ENCODE measurements at regions not wholly inside any gene's neighbourhood (a gene's known extent, or its start where the extent isn't known, plus 50 kb on each side); places are given as distances from the start of the nearest gene placed in this dataset.

DNA sequence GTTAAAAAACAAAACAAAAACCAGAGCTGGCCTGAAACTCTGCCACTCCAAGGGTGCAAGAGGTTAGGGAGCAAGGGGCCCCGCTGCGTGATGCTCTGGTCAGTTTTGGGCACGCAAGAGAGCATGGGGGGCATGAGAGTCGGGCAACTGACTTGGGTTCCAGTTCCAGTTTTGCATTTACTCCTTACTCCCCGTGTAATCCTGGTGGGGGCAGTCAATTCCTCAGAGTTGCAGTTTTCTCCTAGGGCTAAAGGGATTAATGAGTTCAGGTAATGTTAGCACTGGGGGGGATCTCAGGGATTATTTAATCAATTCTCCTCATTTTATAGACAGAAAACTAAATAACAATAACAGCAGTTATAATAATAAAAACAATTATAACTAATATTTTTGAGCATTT is 72.9 kb upstream of the PMFBP1 start:
- DNase-seq (ENCODE audit: low read depth), result no peak
- TF ChIP-seq, protein P1, sequence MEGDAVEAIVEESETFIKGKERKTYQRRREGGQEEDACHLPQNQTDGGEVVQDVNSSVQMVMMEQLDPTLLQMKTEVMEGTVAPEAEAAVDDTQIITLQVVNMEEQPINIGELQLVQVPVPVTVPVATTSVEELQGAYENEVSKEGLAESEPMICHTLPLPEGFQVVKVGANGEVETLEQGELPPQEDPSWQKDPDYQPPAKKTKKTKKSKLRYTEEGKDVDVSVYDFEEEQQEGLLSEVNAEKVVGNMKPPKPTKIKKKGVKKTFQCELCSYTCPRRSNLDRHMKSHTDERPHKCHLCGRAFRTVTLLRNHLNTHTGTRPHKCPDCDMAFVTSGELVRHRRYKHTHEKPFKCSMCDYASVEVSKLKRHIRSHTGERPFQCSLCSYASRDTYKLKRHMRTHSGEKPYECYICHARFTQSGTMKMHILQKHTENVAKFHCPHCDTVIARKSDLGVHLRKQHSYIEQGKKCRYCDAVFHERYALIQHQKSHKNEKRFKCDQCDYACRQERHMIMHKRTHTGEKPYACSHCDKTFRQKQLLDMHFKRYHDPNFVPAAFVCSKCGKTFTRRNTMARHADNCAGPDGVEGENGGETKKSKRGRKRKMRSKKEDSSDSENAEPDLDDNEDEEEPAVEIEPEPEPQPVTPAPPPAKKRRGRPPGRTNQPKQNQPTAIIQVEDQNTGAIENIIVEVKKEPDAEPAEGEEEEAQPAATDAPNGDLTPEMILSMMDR (IDR thresholded peaks at IDR 0.05; ENCODE audit: insufficient read depth, low read length), result peak; percentile 14
- H3K4me3 ChIP-seq (ENCODE audit: low read depth, low read length), result no peak overlapping the region

DNA sequence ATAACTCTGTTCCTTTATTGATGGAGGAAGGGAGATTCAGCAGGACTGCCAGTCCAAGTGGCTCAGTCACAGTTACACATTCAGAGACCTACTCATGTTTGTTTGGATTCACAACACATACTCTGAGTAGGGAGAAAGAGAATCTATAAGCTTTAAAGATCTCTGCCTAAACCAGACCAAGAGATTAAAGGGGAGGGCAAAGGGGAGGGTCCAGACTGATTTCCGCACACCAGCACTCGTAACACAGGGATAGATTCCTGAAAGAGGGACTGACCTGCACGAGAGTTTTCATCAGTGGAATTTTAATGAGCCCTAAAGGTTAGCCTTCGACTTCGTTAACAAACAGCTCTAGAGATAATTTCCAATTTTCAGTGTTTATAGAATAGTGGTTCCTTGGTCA is 71.7 kb upstream of the PMFBP1 start:
- no peak for DNase-seq (ENCODE audit: low read depth)
- TF ChIP-seq, protein P1 (IDR thresholded peaks at IDR 0.05; ENCODE audit: insufficient read depth, low read length), result no peak
- no peak overlapping the region for H3K4me3 ChIP-seq (ENCODE audit: low read depth, low read length)

DNA sequence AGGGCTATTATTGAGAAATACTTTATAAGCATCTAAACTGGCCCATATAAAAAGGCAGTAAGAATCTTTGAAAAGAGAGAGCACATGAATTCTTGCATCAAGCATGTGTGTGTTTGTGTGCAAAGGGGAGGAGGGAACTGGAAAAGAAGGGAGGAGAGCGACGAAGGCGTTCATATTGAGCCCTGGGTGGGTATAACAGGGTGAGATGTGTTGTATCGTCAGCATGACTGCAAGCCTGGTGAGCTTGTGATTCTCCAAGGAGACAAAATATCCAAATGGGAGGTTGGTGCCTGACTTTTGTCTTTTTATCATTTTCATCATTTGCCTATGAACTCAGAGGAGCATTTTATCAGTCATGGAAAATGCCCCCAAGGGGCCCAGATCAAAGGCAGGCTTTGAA is 70.8 kb upstream of the PMFBP1 start:
- no peak overlapping the region for H3K4me3 ChIP-seq (ENCODE audit: low read depth, low read length)
- TF ChIP-seq, protein P1 (IDR thresholded peaks at IDR 0.05; ENCODE audit: insufficient read depth, low read length), result no peak
- no peak for DNase-seq (ENCODE audit: low read depth)

DNA sequence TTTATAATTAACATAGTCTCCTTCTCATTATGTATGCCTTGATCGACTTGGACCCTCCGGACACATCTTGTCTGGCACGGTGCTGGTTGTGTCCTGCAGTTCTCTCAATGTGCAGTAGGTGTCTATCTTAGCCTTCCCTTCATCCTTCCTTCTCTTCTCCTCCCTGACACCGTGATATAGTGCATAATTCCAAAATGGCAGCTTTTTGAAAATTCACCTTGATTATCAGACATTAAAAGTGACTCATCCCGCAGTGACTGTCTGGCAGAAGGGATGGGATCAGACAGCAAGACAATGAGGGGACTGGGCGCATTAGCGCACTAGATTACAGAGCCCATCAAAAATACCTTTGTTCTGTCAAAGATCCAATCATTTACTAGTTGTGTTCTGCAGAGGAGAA is 70.0 kb upstream of the PMFBP1 start:
- H3K4me3 ChIP-seq (ENCODE audit: low read depth, low read length), result no peak overlapping the region
- DNase-seq (ENCODE audit: low read depth), result peak; percentile 73
- TF ChIP-seq, protein P1 (IDR thresholded peaks at IDR 0.05; ENCODE audit: insufficient read depth, low read length), result peak; percentile 96

DNA sequence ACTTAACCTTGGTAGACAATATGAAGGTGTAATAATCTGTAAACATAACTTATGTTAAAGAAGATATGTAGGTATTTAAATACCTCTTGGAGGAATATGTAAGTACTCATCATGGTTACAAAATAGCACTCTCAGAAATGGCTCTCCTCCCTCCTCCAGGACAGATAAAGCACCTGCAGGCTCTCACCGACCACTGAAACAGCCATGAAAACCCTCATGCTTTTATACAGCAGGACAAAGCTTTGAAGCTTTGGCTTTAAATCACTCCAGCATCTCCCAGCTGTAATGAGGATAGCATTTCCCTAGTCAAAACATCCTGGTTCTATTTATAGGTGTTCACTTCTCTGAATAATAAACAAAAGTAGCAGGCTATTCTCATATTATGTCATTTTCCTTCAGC is 69.1 kb upstream of the PMFBP1 start:
- TF ChIP-seq, protein P1 (IDR thresholded peaks at IDR 0.05; ENCODE audit: insufficient read depth, low read length), result no peak
- no peak overlapping the region for H3K4me3 ChIP-seq (ENCODE audit: low read depth, low read length)
- no peak for DNase-seq (ENCODE audit: low read depth)

DNA sequence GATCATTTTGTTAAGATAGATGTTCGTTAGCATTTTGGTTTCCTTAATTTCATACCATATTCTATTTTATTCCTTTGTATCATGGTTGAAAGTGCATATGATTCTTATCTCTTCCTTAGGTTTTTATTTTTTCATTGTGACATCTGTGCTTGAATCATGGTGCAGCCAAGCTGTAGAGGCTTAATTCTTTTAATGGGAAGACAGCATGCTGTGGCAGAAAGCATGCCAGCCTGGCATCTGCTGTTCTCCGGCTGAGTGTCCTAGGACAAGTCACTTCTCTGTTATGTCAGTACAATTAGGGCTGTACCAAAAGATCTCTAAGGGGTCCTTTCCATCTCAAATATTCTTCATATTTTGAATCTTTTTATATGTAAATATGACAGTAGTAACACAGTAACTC is 68.5 kb upstream of the PMFBP1 start:
- DNase-seq (ENCODE audit: low read depth), result no peak
- TF ChIP-seq, protein P1 (IDR thresholded peaks at IDR 0.05; ENCODE audit: insufficient read depth, low read length), result no peak
- H3K4me3 ChIP-seq (ENCODE audit: low read depth, low read length), result no peak overlapping the region

DNA sequence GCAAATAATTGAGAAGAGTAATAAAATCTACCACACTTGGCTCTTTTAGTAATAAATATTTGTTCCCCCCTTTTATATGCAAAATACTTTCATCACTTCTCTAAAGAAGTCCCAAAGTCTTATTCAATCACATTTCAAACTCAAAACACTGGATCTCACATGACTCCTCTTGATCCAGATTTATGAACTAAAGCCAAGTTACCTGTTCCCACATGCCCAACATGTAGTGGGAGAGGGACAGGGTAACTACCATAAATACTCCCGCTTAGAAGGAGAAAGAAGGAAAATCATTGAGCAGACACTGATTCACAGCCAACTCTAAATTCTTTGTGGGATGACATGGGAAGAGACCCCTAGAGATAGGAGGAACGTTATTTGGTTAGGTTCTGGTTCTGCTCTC is 64.9 kb upstream of the PMFBP1 start:
- TF ChIP-seq, protein P1 (IDR thresholded peaks at IDR 0.05; ENCODE audit: insufficient read depth, low read length), result no peak
- DNase-seq (ENCODE audit: low read depth), result no peak
- H3K4me3 ChIP-seq (ENCODE audit: low read depth, low read length), result no peak overlapping the region

Data from fibroblast of the aortic adventitia (primary cell).